PFSK-1 (cell line): ENCODE measurements at regions not wholly inside any gene's neighbourhood (a gene's known extent, or its start where the extent isn't known, plus 50 kb on each side); places are given as distances from the start of the nearest gene placed in this dataset.

Experiments used
- FOXP2 ChIP-seq: optimal IDR thresholded peaks from 2 replicates; pipeline ENCODE3; 2011; ENCODE audit warnings: borderline replicate concordance, control low read depth, inconsistent platforms; ENCODE audit not compliant: insufficient read depth; ENCODE audit errors: extremely low read length, extremely low read depth
- POLR2AphosphoS5 ChIP-seq: IDR thresholded peaks from 2 replicates; pipeline ENCODE4 v1.6.1; 2012; ENCODE audit warnings: low read depth, mild to moderate bottlenecking, control low read depth, low read length, moderate library complexity
- SIN3A ChIP-seq: IDR thresholded peaks from 2 replicates; pipeline ENCODE4 v1.6.1; 2012; ENCODE audit warnings: mild to moderate bottlenecking, low read length, moderate library complexity, borderline replicate concordance; ENCODE audit not compliant: insufficient read depth
- TAF1 ChIP-seq: IDR thresholded peaks from 2 replicates; pipeline ENCODE4 v1.6.1; 2012; ENCODE audit warnings: low read length, control low read depth, borderline replicate concordance; ENCODE audit not compliant: insufficient read depth
- TF ChIP-seq, protein P1 (sequence below), 2 experiments: IDR thresholded peaks; 2 replicates each; pipeline versions ENCODE4 v1.6.1 to v1.8.0; 2011 to 2012; ENCODE audit warnings: low read depth in 2 of 2, low read length in 2 of 2, control low read depth in 1 of 2, inconsistent platforms in 1 of 2, mild to moderate bottlenecking in 1 of 2, moderate library complexity in 1 of 2; ENCODE audit not compliant: insufficient read depth in 1 of 2

- no peak for TF ChIP-seq POLR2AphosphoS5
These were observed 455.6 kb upstream of the ACVR2A start for GRCh38 chr2:147389218-147389617.

GRCh38 chr2:147388217-147388616 lies 456.6 kb upstream of the ACVR2A start:
- TF ChIP-seq, protein P1, sequence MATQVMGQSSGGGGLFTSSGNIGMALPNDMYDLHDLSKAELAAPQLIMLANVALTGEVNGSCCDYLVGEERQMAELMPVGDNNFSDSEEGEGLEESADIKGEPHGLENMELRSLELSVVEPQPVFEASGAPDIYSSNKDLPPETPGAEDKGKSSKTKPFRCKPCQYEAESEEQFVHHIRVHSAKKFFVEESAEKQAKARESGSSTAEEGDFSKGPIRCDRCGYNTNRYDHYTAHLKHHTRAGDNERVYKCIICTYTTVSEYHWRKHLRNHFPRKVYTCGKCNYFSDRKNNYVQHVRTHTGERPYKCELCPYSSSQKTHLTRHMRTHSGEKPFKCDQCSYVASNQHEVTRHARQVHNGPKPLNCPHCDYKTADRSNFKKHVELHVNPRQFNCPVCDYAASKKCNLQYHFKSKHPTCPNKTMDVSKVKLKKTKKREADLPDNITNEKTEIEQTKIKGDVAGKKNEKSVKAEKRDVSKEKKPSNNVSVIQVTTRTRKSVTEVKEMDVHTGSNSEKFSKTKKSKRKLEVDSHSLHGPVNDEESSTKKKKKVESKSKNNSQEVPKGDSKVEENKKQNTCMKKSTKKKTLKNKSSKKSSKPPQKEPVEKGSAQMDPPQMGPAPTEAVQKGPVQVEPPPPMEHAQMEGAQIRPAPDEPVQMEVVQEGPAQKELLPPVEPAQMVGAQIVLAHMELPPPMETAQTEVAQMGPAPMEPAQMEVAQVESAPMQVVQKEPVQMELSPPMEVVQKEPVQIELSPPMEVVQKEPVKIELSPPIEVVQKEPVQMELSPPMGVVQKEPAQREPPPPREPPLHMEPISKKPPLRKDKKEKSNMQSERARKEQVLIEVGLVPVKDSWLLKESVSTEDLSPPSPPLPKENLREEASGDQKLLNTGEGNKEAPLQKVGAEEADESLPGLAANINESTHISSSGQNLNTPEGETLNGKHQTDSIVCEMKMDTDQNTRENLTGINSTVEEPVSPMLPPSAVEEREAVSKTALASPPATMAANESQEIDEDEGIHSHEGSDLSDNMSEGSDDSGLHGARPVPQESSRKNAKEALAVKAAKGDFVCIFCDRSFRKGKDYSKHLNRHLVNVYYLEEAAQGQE (IDR thresholded peaks at IDR 0.05; ENCODE audit: insufficient read depth in 1 of 2, low read depth in 2 of 2, low read length in 2 of 2) = no peak
- no peak for TF ChIP-seq TAF1
- no peak for TF ChIP-seq SIN3A
- no peak for TF ChIP-seq FOXP2
- TF ChIP-seq POLR2AphosphoS5 = no peak

GRCh38 chr2:147386284-147386683 lies 458.5 kb upstream of the ACVR2A start:
- TF ChIP-seq TAF1 (no peak), FOXP2 (no peak), SIN3A (no peak), POLR2AphosphoS5 (no peak)
- TF ChIP-seq, protein P1 (IDR thresholded peaks at IDR 0.05; ENCODE audit: insufficient read depth in 1 of 2, low read depth in 2 of 2, low read length in 2 of 2) = no peak

DNA sequence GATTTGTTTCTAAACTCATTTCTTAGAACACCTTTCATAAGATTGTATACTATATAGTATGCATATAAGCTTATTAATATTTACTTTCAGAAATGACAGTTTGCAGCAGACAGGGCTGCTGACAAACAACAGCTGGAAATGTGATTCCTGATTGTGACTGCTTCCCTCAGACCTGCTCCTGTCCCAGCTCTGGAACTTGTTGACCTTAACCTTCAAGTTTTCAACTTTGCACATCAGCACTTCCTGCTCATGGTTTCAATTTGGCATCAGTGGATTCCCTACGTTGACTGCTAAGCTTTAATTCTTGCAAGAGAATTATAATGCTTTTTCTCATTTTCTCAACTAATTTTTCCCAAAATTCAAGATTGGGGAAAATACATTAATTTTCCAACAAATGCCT lies 459.2 kb upstream of the ACVR2A start:
- TF ChIP-seq FOXP2 (no peak), TAF1 (no peak), SIN3A (no peak), POLR2AphosphoS5 (no peak)
- TF ChIP-seq, protein P1 (IDR thresholded peaks at IDR 0.05; ENCODE audit: insufficient read depth in 1 of 2, low read depth in 2 of 2, low read length in 2 of 2) = no peak

DNA sequence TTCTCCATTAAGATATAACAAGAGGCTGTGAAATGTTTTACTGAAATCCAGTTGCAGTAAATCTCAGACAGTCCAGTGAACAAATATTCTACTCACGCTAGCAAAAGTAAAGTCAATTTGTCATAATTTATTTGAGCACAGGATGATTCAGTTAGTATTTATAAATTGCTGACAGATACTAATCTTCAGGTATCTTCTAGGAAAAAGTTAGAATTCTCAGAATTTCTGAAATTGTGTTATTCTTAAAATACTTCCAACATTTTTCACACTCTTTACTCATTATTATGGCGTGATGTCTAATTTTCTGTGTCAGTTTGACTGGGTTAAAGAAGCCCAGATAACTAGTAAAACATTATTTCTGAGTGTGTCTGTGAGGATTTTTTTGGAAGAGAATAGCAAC lies 460.2 kb upstream of the ACVR2A start:
- TF ChIP-seq FOXP2 (no peak), SIN3A (no peak), TAF1 (no peak), POLR2AphosphoS5 (no peak)
- TF ChIP-seq, protein P1 (IDR thresholded peaks at IDR 0.05; ENCODE audit: insufficient read depth in 1 of 2, low read depth in 2 of 2, low read length in 2 of 2) = no peak
